ENCODE measurements at regions not wholly inside any gene's neighbourhood (a gene's known extent, or its start where the extent isn't known, plus 50 kb on each side); places are given as distances from the start of the nearest gene placed in this dataset.
"Not testable (repeated sequence)": the region's sequence is repeated elsewhere in the genome, so short reads cannot be mapped to it uniquely, and the experiment has no call there.

- DNase-seq (ENCODE audit: low spot score), result not testable (repeated sequence)
Observed at GRCh38 chr22:47860907-47861306, 1098.5 kb downstream of the TBC1D22A start.

GRCh38 chr22:47859881-47860525 lies 1097.6 kb downstream of the TBC1D22A start:
- no peak for DNase-seq (ENCODE audit: low spot score)

- DNase-seq (ENCODE audit: low spot score), result no peak
Observed at GRCh38 chr22:47858773-47859306, 1096.4 kb downstream of the TBC1D22A start.

GRCh38 chr22:47854680-47855079 lies 1092.2 kb downstream of the TBC1D22A start:
- DNase-seq (ENCODE audit: low spot score), result no peak

GRCh38 chr22:47854251-47854650 lies 1091.8 kb downstream of the TBC1D22A start:
- no peak for DNase-seq (ENCODE audit: low spot score)

- DNase-seq (ENCODE audit: low spot score), result no peak
Observed at GRCh38 chr22:47853750-47854149, 1091.3 kb downstream of the TBC1D22A start.

- DNase-seq (ENCODE audit: low spot score), result no peak
Observed at GRCh38 chr22:47851586-47851985, 1089.1 kb downstream of the TBC1D22A start.

- DNase-seq (ENCODE audit: low spot score), result no peak
Observed at GRCh38 chr22:47850644-47851151, 1088.2 kb downstream of the TBC1D22A start.

- DNase-seq (ENCODE audit: low spot score), result no peak
Observed at GRCh38 chr22:47849576-47849975, 1087.1 kb downstream of the TBC1D22A start.

- no peak for DNase-seq (ENCODE audit: low spot score)
Observed at GRCh38 chr22:47848184-47848920, 1085.9 kb downstream of the TBC1D22A start.

GRCh38 chr22:47847131-47847890 lies 1084.9 kb downstream of the TBC1D22A start:
- DNase-seq (ENCODE audit: low spot score), result no peak

- DNase-seq (ENCODE audit: low spot score), result no peak
Observed at GRCh38 chr22:47846206-47846605, 1083.8 kb downstream of the TBC1D22A start.

- DNase-seq (ENCODE audit: low spot score), result no peak
Observed at GRCh38 chr22:47842119-47842518, 1079.7 kb downstream of the TBC1D22A start.

GRCh38 chr22:47841156-47841555 lies 1078.7 kb downstream of the TBC1D22A start:
- no peak for DNase-seq (ENCODE audit: low spot score)

- DNase-seq (ENCODE audit: low spot score), result no peak
Observed at GRCh38 chr22:47839595-47840227, 1077.3 kb downstream of the TBC1D22A start.

- DNase-seq (ENCODE audit: low spot score), result no peak
Observed at GRCh38 chr22:47837703-47838102, 1075.3 kb downstream of the TBC1D22A start.

- DNase-seq (ENCODE audit: low spot score), result no peak
Observed at GRCh38 chr22:47836957-47837356, 1074.5 kb downstream of the TBC1D22A start.

GRCh38 chr22:47835726-47836125 lies 1073.3 kb downstream of the TBC1D22A start:
- no peak for DNase-seq (ENCODE audit: low spot score)

- no peak for DNase-seq (ENCODE audit: low spot score)
Observed at GRCh38 chr22:47826016-47826415, 1063.6 kb downstream of the TBC1D22A start.

- no peak for DNase-seq (ENCODE audit: low spot score)
Observed at GRCh38 chr22:47822422-47822821, 1060.0 kb downstream of the TBC1D22A start.

- no peak for DNase-seq (ENCODE audit: low spot score)
Observed at GRCh38 chr22:47818496-47818895, 1056.0 kb downstream of the TBC1D22A start.

- DNase-seq (ENCODE audit: low spot score), result no peak
Observed at GRCh38 chr22:47817380-47817779, 1054.9 kb downstream of the TBC1D22A start.

All from CD4-positive, alpha-beta T cell treated with Interleukin-2 at 100 ng/mL for 4 hours (primary cell).